PFSK-1 (cell line): ENCODE measurements at regions not wholly inside any gene's neighbourhood (a gene's known extent, or its start where the extent isn't known, plus 50 kb on each side); places are given as distances from the start of the nearest gene placed in this dataset.

ENCODE experiments used
- POLR2AphosphoS5 ChIP-seq: IDR thresholded peaks from 2 replicates; pipeline ENCODE4 v1.6.1; 2012; ENCODE audit warnings: low read depth, mild to moderate bottlenecking, control low read depth, low read length, moderate library complexity
- REST ChIP-seq, 2 experiments: IDR thresholded peaks; 2 replicates each; pipeline versions ENCODE4 v1.6.1 to v1.8.0; 2011 to 2012; ENCODE audit warnings: low read depth in 2 of 2, low read length in 2 of 2, control low read depth in 1 of 2, inconsistent platforms in 1 of 2, mild to moderate bottlenecking in 1 of 2, moderate library complexity in 1 of 2; ENCODE audit not compliant: insufficient read depth in 1 of 2
- SIN3A ChIP-seq: IDR thresholded peaks from 2 replicates; pipeline ENCODE4 v1.6.1; 2012; ENCODE audit warnings: mild to moderate bottlenecking, low read length, moderate library complexity, borderline replicate concordance; ENCODE audit not compliant: insufficient read depth
- TAF1 ChIP-seq: IDR thresholded peaks from 2 replicates; pipeline ENCODE4 v1.6.1; 2012; ENCODE audit warnings: low read length, control low read depth, borderline replicate concordance; ENCODE audit not compliant: insufficient read depth

GRCh38 chr5:24862117-24862516 lies 217.3 kb upstream of the CDH10 start:
- TF ChIP-seq SIN3A: no peak
- no peak for TF ChIP-seq REST (IDR thresholded peaks at IDR 0.05; ENCODE audit: insufficient read depth in 1 of 2, low read depth in 2 of 2, low read length in 2 of 2)
- TF ChIP-seq POLR2AphosphoS5: no peak
- no peak for TF ChIP-seq TAF1
